ENCODE measurements at regions not wholly inside any gene's neighbourhood (a gene's known extent, or its start where the extent isn't known, plus 50 kb on each side); places are given as distances from the start of the nearest gene placed in this dataset.
"Not testable (repeated sequence)": the region's sequence is repeated elsewhere in the genome, so short reads cannot be mapped to it uniquely, and the experiment has no call there.

DNA sequence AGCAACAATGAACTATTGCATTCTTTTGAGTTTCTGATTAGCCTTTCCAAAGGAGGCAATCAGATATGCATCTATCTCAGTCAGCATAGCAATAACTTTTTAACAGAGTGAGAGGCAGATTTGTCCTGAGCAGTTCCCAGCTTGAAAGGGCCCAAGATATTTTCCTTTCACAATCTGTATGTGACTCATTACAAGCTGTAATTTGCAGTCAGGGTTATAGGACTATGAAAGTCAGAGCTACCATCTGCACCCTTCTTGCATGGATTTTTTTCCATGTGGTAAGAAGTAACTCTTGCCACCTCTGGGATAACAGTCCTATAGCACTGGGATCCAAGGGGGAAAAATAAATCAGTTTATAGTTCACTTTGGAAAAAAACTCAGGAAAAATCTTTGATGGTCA, 318.2 kb upstream of the RGS17 start:
- H3K9me3 Mint-ChIP-seq = peaks cover 3 to 12% (median 5%) of the 10 kb centered on the region in 3 donors
- H3K4me1 Mint-ChIP-seq = no peaks in the 10 kb centered on the region
- no peak overlapping the region for H3K27ac Mint-ChIP-seq
- no peaks in the 10 kb centered on the region for H3K27me3 Mint-ChIP-seq
- H3K4me3 Mint-ChIP-seq = no peak overlapping the region
- no peaks in the 10 kb centered on the region for H3K36me3 Mint-ChIP-seq

DNA sequence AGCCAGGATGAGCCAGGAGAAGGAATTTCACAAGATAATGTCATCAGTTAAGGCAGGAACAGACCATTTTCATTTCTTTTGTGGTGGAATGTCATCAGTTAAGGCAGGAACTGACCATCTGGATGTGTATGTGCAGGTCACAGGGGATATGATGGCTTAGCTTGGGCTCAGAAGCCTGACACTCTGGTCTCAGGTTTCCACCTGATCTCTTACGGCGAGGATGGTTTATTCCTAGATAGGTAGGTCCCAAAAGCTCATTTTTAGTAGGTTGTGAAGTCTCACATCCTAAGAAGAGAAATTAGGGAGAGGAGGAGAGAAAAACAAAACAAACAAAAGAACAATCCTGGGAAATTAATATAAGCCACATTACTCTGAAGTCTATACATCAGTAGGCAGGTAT, 311.7 kb upstream of the RGS17 start:
- not testable (repeated sequence) for H3K9me3 Mint-ChIP-seq, H3K4me3 Mint-ChIP-seq, H3K27ac Mint-ChIP-seq, H3K36me3 Mint-ChIP-seq, H3K4me1 Mint-ChIP-seq, H3K27me3 Mint-ChIP-seq

DNA sequence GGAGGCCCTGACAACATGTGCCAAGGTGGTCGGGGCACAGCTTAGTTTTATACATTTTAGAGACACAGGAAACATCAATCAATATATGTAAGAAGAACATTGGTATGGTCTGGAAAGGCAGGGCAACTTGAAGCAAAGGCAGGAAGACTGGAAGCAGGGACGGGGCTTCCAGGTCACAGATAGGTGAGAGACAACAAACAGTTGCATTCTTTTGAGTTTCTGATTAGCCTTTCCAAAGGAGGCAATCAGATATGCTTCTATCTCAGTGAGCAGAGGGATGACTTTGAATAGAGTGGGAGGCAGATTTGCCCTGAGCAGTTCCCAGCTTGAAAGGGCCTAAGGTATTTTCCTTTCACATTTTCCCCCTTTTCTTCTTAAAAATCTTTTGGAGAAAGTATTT, 311.0 kb upstream of the RGS17 start:
- H3K27me3 Mint-ChIP-seq = no peaks in the 10 kb centered on the region

DNA sequence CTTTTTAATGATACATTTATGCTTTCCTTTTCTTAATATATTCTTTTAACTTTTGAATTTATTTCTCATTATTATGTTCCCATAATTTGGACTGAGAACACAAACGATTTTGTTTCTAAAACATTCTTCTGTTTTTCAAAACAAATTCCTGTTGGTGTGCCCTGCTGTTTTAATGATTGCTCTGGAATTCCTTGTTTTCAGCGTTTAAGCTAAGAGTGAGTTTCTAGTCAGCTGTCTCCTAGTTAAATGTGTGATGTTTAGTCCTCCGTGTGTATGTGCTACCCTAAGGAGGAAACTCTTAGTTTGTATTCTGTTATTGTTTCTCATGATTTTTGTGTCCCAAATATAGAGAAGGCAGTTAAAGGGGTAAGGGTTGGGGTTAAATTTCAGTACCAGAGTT, 306.1 kb upstream of the RGS17 start:
- Mint-ChIP-seq H3K27me3 (no peaks in the 10 kb centered on the region), H3K4me3 (no peak overlapping the region), H3K27ac (no peak overlapping the region), H3K9me3 (peaks cover 3 to 12% (median 5%) of the 10 kb centered on the region in 3 donors), H3K36me3 (no peaks in the 10 kb centered on the region), H3K4me1 (no peaks in the 10 kb centered on the region)

More for the DNA sequence above, 311.0 kb upstream of the RGS17 start:
- H3K4me1 Mint-ChIP-seq = no peaks in the 10 kb centered on the region
- no peak overlapping the region for H3K4me3 Mint-ChIP-seq
- H3K36me3 Mint-ChIP-seq = no peaks in the 10 kb centered on the region
- H3K27ac Mint-ChIP-seq = no peak overlapping the region
- peaks cover 3 to 10% (median 8%) of the 10 kb centered on the region in 3 donors for H3K9me3 Mint-ChIP-seq

DNA sequence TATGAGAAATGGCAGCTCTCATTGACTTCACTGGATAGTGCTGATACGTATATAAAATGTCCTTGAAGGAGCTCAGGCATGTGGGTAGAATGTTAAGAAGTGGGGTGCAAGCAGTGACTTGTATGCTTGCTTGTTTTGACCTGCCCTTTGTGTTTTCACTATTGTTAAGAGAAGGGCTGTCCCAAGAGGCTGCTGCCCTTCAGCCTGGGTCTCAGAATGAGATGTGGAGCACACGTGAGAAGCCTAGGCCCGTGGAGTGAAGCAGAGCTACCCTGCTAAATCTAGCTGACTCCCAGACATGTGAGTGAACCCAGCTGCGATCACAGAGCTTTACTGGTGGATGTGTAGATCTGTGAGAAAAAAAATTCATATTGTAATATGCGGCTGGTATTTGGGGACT, 305.3 kb upstream of the RGS17 start:
- no peaks in the 10 kb centered on the region for H3K4me1 Mint-ChIP-seq
- H3K36me3 Mint-ChIP-seq = no peaks in the 10 kb centered on the region
- no peak overlapping the region for H3K27ac Mint-ChIP-seq
- peaks cover 2 to 7% (median 3%) of the 10 kb centered on the region in 3 donors for H3K9me3 Mint-ChIP-seq
- no peak overlapping the region for H3K4me3 Mint-ChIP-seq
- no peaks in the 10 kb centered on the region for H3K27me3 Mint-ChIP-seq

DNA sequence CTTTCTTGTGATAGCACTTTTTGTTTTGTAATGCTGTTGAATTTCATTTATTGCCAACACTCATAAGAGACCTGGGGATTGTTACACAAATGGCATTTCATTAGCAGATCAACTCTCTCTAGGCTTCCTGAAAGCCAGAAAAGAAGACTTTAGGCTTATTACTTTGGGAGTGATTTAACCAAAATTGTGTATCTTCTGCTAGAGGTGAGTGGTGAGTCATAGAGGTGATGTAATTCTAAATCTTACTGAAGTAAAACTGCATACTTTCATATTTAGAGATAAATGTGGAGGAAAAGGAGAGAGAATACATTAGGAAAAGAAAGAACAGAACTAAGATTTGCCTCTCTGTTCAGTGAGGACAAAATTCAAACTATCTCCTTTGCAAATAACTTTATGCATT, 304.7 kb upstream of the RGS17 start:
- H3K4me1 Mint-ChIP-seq = no peaks in the 10 kb centered on the region
- H3K27me3 Mint-ChIP-seq = no peaks in the 10 kb centered on the region
- no peak overlapping the region for H3K27ac Mint-ChIP-seq
- H3K36me3 Mint-ChIP-seq = no peaks in the 10 kb centered on the region
- peaks cover 2 to 7% (median 3%) of the 10 kb centered on the region in 3 donors for H3K9me3 Mint-ChIP-seq
- H3K4me3 Mint-ChIP-seq = no peak overlapping the region

DNA sequence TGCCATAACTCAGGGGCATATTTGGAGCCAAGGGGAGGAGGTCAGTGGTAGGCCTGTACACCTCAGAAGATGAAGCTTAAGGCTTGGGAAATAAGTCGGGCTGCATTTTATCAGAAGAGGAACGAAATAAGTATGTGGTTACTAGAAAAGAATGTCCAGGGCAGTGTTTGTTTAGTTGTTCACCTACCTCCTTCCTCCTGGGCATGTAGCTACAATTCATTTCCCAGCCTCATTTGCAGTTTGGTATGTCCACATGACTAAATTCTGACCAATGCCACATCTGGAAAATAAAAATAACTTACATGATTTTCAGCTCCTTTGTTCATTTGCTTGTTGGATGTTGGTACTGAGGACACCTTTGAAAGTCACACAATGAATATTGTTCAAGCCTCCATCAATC, 294.5 kb upstream of the RGS17 start:
- H3K36me3 Mint-ChIP-seq = no peaks in the 10 kb centered on the region
- no peaks in the 10 kb centered on the region for H3K4me1 Mint-ChIP-seq
- peaks cover 1% of the 10 kb centered on the region for H3K27me3 Mint-ChIP-seq
- peaks cover 0 to 1% (median 0%) of the 10 kb centered on the region in 3 donors for H3K9me3 Mint-ChIP-seq
- no peak overlapping the region for H3K4me3 Mint-ChIP-seq
- H3K27ac Mint-ChIP-seq = no peak overlapping the region

DNA sequence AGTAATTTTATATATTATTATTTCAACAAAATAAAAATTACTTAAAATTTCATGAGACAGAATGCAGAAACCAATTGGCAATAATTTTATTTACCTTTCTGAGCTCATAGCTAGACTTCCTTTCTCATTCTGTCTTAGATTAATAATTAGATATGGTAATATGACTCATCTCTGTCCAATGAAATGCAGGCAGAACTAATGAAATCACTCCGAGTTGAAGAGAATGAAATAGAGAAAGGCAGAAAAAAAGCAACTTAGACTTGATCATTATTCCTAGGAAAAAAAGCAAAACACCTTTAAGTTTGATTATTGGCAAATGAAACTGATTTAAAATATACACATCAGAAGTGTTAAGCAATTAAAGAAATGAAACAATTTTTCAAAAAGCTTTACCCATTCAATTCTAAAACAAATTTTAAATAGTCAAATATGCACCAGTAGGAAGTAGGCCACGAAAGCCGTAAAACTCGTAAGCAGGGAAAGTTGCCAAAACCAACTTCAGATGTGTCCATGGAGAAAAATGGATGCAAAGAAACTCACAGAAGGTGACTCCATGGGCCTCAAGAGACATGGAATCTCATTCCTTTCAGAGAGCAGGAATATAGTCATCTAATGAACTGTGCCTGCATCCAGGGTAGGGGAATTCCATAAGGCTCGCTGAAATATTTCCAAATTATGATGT, 293.8 kb upstream of the RGS17 start:
- H3K9me3 Mint-ChIP-seq = peaks cover 0 to 1% (median 0%) of the 10 kb centered on the region in 3 donors
- H3K27me3 Mint-ChIP-seq = peaks cover 1% of the 10 kb centered on the region
- no peak overlapping the region for H3K4me3 Mint-ChIP-seq
- H3K27ac Mint-ChIP-seq = no peak overlapping the region
- no peaks in the 10 kb centered on the region for H3K36me3 Mint-ChIP-seq
- no peaks in the 10 kb centered on the region for H3K4me1 Mint-ChIP-seq

DNA sequence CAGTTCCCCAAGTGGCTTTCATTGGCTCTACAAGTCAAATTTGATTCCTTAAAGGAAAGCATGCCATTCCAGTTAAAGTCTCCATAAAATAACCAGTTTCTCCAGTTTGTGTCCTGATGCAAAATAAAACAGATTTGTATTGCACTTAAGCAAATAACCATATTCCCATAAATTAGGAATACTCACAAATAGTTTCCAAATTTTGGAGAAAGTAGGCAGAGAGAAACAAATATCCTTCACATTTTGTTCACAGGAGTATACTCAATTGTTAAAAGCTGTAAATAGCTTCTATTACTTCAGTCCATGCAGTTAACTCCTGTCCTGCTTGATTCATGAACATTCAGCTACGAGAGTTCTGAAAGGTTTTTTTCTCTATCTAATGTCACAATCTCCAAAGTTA, 281.4 kb upstream of the RGS17 start:
- Mint-ChIP-seq H3K27ac (no peak overlapping the region), H3K36me3 (no peaks in the 10 kb centered on the region), H3K27me3 (no peaks in the 10 kb centered on the region), H3K9me3 (peaks cover 0 to 4% (median 3%) of the 10 kb centered on the region in 3 donors), H3K4me3 (no peak overlapping the region), H3K4me1 (no peaks in the 10 kb centered on the region)

DNA sequence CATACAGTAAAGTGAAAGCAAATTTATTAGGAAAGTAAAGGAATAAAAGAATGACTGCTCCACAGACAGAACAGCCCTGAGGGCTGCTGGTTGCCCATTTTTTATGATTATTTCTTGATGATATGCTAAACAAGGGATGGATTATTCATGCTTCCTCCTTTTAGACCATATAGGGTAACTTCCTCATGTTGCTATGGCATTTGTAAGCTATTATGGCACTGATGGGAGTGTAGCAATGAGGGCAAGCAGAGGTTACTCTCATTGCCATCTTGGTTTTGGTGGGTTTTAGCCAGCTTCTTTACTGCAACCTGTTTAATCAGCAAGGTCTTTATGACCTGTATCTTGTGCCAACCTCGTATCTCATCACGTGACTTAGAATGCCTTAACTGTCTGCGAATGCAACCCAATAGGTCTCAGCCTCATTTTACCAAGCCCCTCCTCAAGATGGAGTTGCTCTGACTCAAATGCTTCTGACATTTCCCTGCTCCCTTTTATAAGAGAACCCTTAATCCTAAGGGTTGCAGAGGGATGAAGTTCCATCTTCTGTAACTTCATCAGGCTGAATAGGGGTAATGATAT, 280.1 kb upstream of the RGS17 start:
- Mint-ChIP-seq H3K36me3 (no peaks in the 10 kb centered on the region), H3K27ac (no peak overlapping the region), H3K27me3 (no peaks in the 10 kb centered on the region), H3K9me3 (peaks cover 0 to 8% (median 4%) of the 10 kb centered on the region in 3 donors), H3K4me3 (no peak overlapping the region), H3K4me1 (peaks cover 0 to 2% (median 0%) of the 10 kb centered on the region in 3 donors)

DNA sequence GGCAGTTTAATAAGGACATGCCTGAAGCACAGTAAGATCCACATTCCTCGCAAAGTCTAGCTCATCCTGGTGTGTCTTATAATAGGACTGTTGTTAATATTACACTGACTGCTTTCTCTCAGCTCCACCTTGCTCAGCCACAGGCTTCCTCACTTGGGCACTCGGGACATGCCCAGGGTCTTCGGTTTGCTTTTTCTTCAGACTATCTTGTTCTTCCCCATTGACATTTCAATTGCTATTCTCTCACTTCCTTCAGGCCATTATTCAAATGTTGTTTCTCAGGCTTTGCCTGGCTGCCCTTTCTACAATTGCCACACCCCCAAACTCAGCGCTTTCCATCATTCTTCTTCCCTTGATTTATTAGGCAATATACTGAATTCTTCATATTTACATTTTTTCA, 274.8 kb upstream of the RGS17 start:
- H3K4me1 Mint-ChIP-seq = peaks cover 0 to 2% (median 0%) of the 10 kb centered on the region in 3 donors
- peaks cover 1% of the 10 kb centered on the region for H3K36me3 Mint-ChIP-seq
- no peak overlapping the region for H3K4me3 Mint-ChIP-seq
- peaks cover 4 to 17% (median 9%) of the 10 kb centered on the region in 3 donors for H3K9me3 Mint-ChIP-seq
- no peak overlapping the region for H3K27ac Mint-ChIP-seq
- H3K27me3 Mint-ChIP-seq = no peaks in the 10 kb centered on the region

DNA sequence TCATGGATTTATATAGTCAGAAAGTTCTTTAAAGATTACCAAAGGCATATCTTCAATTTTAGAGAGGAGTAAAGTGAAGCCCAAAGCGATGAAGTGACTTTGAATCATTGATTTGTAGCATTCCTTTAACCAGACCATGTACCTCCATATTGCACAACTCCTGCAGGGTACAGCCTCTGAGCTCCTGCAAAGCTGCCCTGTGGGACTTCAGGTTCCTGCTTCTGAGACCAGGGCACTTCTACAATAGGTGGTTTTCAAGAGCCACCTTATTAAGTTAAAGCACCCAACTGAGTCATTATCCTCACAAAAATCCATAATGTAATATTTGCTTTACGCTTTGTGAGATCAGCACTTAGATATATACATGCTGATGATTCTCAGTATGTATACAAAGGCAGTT, 270.7 kb upstream of the RGS17 start:
- Mint-ChIP-seq H3K36me3 (peaks cover 1% of the 10 kb centered on the region), H3K9me3 (peaks cover 9 to 18% (median 14%) of the 10 kb centered on the region in 3 donors), H3K27ac (no peak overlapping the region)

DNA sequence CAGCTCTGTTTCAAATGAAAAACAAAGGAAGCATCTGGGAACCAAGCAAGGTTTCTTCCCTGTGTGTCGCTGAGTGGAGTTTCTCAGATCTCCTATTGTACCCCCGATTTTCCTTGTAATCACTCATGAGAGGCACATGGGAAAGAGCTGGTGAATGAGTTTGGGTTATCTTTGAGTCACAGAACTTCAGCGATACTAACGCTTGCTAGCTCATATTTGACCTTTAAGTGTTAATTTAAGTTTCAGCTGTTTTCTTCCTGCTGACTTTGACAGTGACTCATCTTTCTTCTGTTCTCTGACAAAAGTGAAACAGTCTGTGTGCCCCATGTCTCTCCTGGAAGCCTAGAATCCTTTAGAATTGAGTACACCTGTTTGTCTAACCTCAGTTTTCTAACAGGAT, 261.1 kb upstream of the RGS17 start:
- Mint-ChIP-seq H3K4me3 (no peak overlapping the region), H3K9me3 (peaks cover 2 to 7% (median 5%) of the 10 kb centered on the region in 3 donors), H3K36me3 (no peaks in the 10 kb centered on the region), H3K27me3 (no peaks in the 10 kb centered on the region), H3K4me1 (no peaks in the 10 kb centered on the region), H3K27ac (no peak overlapping the region)

More for the DNA sequence above, 270.7 kb upstream of the RGS17 start:
- H3K4me3 Mint-ChIP-seq = no peak overlapping the region
- no peaks in the 10 kb centered on the region for H3K27me3 Mint-ChIP-seq
- H3K4me1 Mint-ChIP-seq = no peaks in the 10 kb centered on the region

DNA sequence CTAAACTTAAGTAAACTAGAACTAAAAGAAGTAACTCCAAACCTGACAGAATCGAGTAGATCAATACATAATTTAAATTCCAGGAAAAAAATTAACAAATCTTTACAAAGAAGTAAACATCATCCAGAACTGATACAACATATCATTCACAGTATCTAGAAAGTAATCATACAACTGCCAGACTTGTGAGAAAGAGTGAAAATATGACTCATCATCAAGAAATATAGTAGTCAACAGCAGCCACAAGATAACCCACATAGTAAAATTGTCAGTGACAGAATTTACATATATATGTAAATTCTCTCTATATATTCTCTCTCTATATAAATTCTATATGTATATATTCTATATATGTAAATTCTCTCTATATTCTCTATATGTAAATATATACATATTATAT, 242.8 kb upstream of the RGS17 start:
- peaks cover 0 to 2% (median 0%) of the 10 kb centered on the region in 3 donors for H3K9me3 Mint-ChIP-seq
- H3K27me3 Mint-ChIP-seq = no peaks in the 10 kb centered on the region

DNA sequence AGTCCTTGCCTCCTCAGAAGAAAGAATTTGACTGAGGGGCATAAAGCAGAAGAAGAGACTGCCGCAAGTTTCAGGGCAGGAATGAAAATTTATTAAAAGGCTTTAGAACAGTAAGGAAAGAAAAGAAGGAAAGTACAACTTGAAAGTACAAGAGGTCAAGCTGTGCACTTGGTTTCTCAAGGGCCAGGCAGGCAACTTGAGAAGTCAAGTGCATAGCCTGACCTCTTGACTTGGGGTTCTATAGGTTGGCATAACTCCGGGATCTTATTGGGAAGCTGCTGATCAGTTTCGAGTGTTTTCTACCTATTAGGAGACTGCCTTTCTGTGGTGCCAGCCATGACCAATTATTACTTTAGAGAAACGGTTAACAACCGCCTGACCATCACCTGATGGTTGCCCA, 237.0 kb upstream of the RGS17 start:
- no peaks in the 10 kb centered on the region for H3K4me1 Mint-ChIP-seq
- H3K27ac Mint-ChIP-seq = no peak overlapping the region
- H3K36me3 Mint-ChIP-seq = no peaks in the 10 kb centered on the region
- no peaks in the 10 kb centered on the region for H3K9me3 Mint-ChIP-seq
- no peak overlapping the region for H3K4me3 Mint-ChIP-seq
- no peaks in the 10 kb centered on the region for H3K27me3 Mint-ChIP-seq

More for the DNA sequence above, 242.8 kb upstream of the RGS17 start:
- Mint-ChIP-seq H3K36me3 (no peaks in the 10 kb centered on the region), H3K4me3 (no peak overlapping the region), H3K4me1 (no peaks in the 10 kb centered on the region), H3K27ac (no peak overlapping the region)

DNA sequence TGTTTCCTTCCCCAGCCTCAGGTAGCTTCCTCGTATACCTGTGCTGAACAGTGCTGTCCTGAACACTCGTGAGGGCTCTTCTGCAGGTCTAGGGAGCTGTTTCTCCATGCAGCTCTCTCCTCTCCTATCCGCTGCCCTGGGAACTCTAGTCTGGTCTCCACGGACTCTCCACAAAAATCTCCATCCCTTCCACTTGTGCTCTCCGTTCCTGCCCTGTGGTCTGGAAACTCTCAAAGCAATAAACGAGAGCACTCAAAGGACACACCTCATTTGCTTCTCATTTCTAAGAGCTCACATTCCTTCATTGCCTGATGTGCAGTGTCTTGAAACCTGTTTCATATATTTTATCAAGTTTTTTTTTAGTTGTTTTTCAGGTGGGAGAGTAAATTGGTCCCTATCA, 235.9 kb upstream of the RGS17 start:
- Mint-ChIP-seq H3K4me1 (no peaks in the 10 kb centered on the region), H3K27ac (no peak overlapping the region), H3K9me3 (peaks cover 0 to 3% (median 0%) of the 10 kb centered on the region in 3 donors), H3K27me3 (no peaks in the 10 kb centered on the region), H3K36me3 (no peaks in the 10 kb centered on the region), H3K4me3 (no peak overlapping the region)
